ENCODE measurements at regions not wholly inside any gene's neighbourhood (a gene's known extent, or its start where the extent isn't known, plus 50 kb on each side); places are given as distances from the start of the nearest gene placed in this dataset.
"Not testable (repeated sequence)": the region's sequence is repeated elsewhere in the genome, so short reads cannot be mapped to it uniquely, and the experiment has no call there.

GRCh38 chr3:145673838-145674237 is 487.1 kb downstream of the PLOD2 start:
- no peak for DNase-seq

GRCh38 chr3:145678401-145678800 is 482.6 kb downstream of the PLOD2 start:
- no peak for DNase-seq

GRCh38 chr3:145681181-145681580 is 479.8 kb downstream of the PLOD2 start:
- no peak for DNase-seq

- DNase-seq: not testable (repeated sequence)
These were observed 473.0 kb downstream of the PLOD2 start for GRCh38 chr3:145687978-145688377.

- DNase-seq: no peak
These were observed 468.2 kb downstream of the PLOD2 start for GRCh38 chr3:145692751-145693150.

GRCh38 chr3:145696011-145696410 is 465.0 kb downstream of the PLOD2 start:
- no peak for DNase-seq

- no peak for DNase-seq
These were observed 462.7 kb downstream of the PLOD2 start for GRCh38 chr3:145698250-145698649.

GRCh38 chr3:145698749-145699148 is 462.2 kb downstream of the PLOD2 start:
- no peak for DNase-seq

GRCh38 chr3:145704020-145704419 is 457.0 kb downstream of the PLOD2 start:
- DNase-seq: no peak

GRCh38 chr3:145709779-145710178 is 451.2 kb downstream of the PLOD2 start:
- DNase-seq: peak; percentile 51

GRCh38 chr3:145716519-145716918 is 444.5 kb downstream of the PLOD2 start:
- no peak for DNase-seq

- peak; percentile 44 for DNase-seq
These were observed 441.9 kb downstream of the PLOD2 start for GRCh38 chr3:145719114-145719513.

GRCh38 chr3:145721273-145721805 is 439.6 kb downstream of the PLOD2 start:
- DNase-seq: no peak

- no peak for DNase-seq
These were observed 439.2 kb downstream of the PLOD2 start for GRCh38 chr3:145721815-145722214.

GRCh38 chr3:145727476-145727875 is 433.5 kb downstream of the PLOD2 start:
- DNase-seq: no peak

- DNase-seq: no peak
These were observed 425.4 kb downstream of the PLOD2 start for GRCh38 chr3:145735631-145736030.

GRCh38 chr3:145737952-145738351 is 423.0 kb downstream of the PLOD2 start:
- no peak for DNase-seq

- no peak for DNase-seq
These were observed 421.1 kb downstream of the PLOD2 start for GRCh38 chr3:145739926-145740325.

- no peak for DNase-seq
These were observed 410.3 kb downstream of the PLOD2 start for GRCh38 chr3:145750657-145751056.

GRCh38 chr3:145752576-145752975 is 408.4 kb downstream of the PLOD2 start:
- no peak for DNase-seq

GRCh38 chr3:145754605-145755289 is 406.2 kb downstream of the PLOD2 start:
- DNase-seq: no peak

GRCh38 chr3:145760036-145760435 is 400.9 kb downstream of the PLOD2 start:
- DNase-seq: no peak

GRCh38 chr3:145767909-145768308 is 393.1 kb downstream of the PLOD2 start:
- DNase-seq: peak; percentile 12

- peak; percentile 47 for DNase-seq
These were observed 384.1 kb downstream of the PLOD2 start for GRCh38 chr3:145776782-145777408.

GRCh38 chr3:145780301-145780700 is 380.7 kb downstream of the PLOD2 start:
- no peak for DNase-seq

Measured in NCI-H1436 (cell line).